Type B pancreatic cell (in vitro differentiated cells): ENCODE measurements at regions not wholly inside any gene's neighbourhood (a gene's known extent, or its start where the extent isn't known, plus 50 kb on each side); places are given as distances from the start of the nearest gene placed in this dataset.
"Not testable (repeated sequence)": the region's sequence is repeated elsewhere in the genome, so short reads cannot be mapped to it uniquely, and the experiment has no call there.

Experiments
- DNase-seq: peaks from one replicate; pipeline ENCODE4 v3.0.0; 2021; ENCODE audit warnings: mixed read lengths; ENCODE audit not compliant: unreplicated experiment; ENCODE audit errors: extremely low spot score
- H3K27ac Mint-ChIP-seq: 2 replicates; pipeline ENCODE4 v1.8.0; 2021; ENCODE audit warnings: mild to moderate bottlenecking, mixed read lengths
- H3K27me3 Mint-ChIP-seq: 2 replicates; pipeline ENCODE4 v1.8.0; 2021; ENCODE audit warnings: mixed read lengths
- H3K36me3 Mint-ChIP-seq: 2 replicates; pipeline ENCODE4 v1.8.0; 2021; ENCODE audit warnings: mixed read lengths
- H3K4me1 Mint-ChIP-seq: one replicate; pipeline ENCODE4 v1.8.0; 2021; ENCODE audit warnings: mixed read lengths; ENCODE audit not compliant: unreplicated experiment
- H3K4me3 Mint-ChIP-seq: 2 replicates; pipeline ENCODE4 v1.8.0; 2021; ENCODE audit warnings: mild to moderate bottlenecking, mixed read lengths
- H3K9me3 Mint-ChIP-seq: 2 replicates; pipeline ENCODE4 v1.8.0; 2021; ENCODE audit warnings: mixed read lengths
- TF ChIP-seq, protein P1 (sequence below): fragments of 200-600 bp; sonication (generic); conservative IDR thresholded peaks from 2 replicates; pipeline ENCODE4 v1.5.0; 2021; ENCODE audit warnings: antibody characterized with exemption, mild to moderate bottlenecking

DNA sequence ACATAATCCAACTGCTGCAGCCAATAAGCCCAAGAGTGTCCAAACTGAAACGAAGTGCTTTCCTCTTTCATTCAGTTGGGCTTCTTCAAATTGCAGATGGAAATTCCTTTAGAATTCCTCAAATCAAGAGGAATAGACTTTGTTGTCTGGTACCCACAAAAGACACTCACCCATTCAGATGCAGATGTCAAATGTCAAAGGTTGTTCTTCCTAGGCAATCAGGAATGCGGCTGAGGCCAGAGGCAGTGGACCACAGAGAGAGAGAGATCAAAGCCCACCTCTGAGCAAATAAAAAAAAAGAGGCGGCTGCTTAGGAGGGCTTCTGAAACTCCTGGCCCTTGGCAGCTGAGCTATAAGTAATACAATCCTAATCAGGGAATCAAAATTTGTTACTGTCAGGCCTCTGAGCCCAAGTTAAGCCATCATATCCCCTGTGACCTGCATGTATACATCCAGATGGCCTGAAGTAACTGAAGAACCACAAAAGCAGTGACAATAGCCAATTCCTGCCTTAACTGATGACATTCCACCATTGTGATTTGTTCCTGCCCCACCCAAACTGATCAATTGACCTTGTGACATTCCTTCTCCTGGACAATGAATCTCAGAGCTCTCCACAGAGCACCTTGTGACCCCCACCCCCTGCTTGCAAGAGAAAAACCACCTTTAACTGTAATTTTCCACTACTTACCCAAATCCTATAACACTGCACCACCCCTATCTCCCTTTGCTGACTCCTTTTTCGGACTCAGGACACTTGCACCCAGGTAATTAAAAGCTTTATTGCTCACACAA lies 303.0 kb upstream of the GJE1 start:
- peaks cover 4% of the 10 kb centered on the region for H3K9me3 Mint-ChIP-seq
- no peak for DNase-seq
- peaks cover 19% of the 10 kb centered on the region for H3K4me1 Mint-ChIP-seq
- H3K36me3 Mint-ChIP-seq = no peaks in the 10 kb centered on the region
- no peak overlapping the region for H3K27ac Mint-ChIP-seq
- no peaks in the 10 kb centered on the region for H3K27me3 Mint-ChIP-seq
- no peak overlapping the region for H3K4me3 Mint-ChIP-seq
- TF ChIP-seq, protein P1, sequence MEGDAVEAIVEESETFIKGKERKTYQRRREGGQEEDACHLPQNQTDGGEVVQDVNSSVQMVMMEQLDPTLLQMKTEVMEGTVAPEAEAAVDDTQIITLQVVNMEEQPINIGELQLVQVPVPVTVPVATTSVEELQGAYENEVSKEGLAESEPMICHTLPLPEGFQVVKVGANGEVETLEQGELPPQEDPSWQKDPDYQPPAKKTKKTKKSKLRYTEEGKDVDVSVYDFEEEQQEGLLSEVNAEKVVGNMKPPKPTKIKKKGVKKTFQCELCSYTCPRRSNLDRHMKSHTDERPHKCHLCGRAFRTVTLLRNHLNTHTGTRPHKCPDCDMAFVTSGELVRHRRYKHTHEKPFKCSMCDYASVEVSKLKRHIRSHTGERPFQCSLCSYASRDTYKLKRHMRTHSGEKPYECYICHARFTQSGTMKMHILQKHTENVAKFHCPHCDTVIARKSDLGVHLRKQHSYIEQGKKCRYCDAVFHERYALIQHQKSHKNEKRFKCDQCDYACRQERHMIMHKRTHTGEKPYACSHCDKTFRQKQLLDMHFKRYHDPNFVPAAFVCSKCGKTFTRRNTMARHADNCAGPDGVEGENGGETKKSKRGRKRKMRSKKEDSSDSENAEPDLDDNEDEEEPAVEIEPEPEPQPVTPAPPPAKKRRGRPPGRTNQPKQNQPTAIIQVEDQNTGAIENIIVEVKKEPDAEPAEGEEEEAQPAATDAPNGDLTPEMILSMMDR = no peak

DNA sequence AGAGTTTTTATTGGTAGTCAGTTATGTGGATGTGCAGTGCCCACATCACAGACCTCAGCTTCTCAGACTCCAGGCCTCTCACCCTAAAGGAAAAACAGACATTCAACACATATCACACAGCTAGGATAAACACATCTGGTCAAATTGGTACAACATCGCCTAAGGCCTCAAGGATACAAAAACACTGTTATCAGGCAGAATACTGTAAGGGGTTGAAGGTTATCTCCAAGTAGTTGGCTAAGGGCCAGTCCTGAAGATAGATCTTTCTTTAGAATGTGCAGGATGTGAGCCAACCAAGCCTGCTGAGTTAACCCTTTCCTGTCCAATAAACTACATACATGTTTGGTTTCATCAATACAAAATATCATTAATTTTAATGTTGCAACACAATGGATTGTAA lies 308.4 kb upstream of the GJE1 start:
- TF ChIP-seq, protein P1 = no peak
- no peaks in the 10 kb centered on the region for H3K9me3 Mint-ChIP-seq
- no peak overlapping the region for H3K4me3 Mint-ChIP-seq
- no peak for DNase-seq
- H3K4me1 Mint-ChIP-seq = peaks cover under 1% of the 10 kb centered on the region
- H3K27ac Mint-ChIP-seq = no peak overlapping the region
- H3K27me3 Mint-ChIP-seq = no peaks in the 10 kb centered on the region
- no peaks in the 10 kb centered on the region for H3K36me3 Mint-ChIP-seq

DNA sequence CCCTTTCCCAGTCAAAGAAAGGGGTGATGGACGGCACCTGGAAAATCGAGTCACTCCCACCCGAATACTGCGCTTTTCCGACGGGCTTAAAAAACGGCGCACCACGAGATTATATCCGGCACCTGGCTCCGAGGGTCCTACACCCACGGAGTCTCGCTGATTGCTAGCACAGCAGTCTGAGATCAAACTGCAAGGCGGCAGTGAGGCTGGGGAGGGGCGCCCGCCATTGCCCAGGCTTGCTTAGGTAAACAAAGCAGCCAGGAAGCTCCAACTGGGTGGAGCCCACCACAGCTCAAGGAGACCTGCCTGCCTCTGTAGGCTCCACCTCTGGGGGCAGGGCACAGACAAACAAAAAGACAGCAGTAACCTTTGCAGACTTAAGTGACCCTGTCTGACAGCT lies 317.7 kb upstream of the GJE1 start:
- not testable (repeated sequence) for H3K4me3 Mint-ChIP-seq, H3K9me3 Mint-ChIP-seq, H3K4me1 Mint-ChIP-seq, H3K27ac Mint-ChIP-seq, H3K36me3 Mint-ChIP-seq, H3K27me3 Mint-ChIP-seq, DNase-seq

DNA sequence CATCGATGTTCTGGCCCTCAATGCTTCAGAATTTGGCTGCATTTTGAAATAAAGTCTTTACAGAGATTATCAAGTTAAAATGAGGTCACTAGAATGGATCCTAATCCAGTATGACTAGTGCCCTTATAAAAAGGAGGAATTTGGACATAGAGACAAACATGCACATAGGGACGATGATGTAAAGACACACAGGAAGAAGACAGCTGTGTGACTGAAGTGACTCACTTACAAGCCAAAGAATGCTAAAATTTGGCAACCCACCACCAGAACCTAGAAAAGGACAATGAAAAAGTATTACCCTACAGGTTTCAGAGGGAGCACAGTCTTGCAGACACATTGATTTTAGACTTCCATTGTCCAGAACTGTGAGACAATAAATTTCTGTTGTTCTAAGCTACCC lies 322.8 kb upstream of the GJE1 start:
- no peaks in the 10 kb centered on the region for H3K4me1 Mint-ChIP-seq
- H3K27me3 Mint-ChIP-seq = no peaks in the 10 kb centered on the region
- no peak overlapping the region for H3K27ac Mint-ChIP-seq
- no peak overlapping the region for H3K4me3 Mint-ChIP-seq
- H3K36me3 Mint-ChIP-seq = no peaks in the 10 kb centered on the region
- DNase-seq = no peak
- TF ChIP-seq, protein P1 = no peak
- no peaks in the 10 kb centered on the region for H3K9me3 Mint-ChIP-seq

DNA sequence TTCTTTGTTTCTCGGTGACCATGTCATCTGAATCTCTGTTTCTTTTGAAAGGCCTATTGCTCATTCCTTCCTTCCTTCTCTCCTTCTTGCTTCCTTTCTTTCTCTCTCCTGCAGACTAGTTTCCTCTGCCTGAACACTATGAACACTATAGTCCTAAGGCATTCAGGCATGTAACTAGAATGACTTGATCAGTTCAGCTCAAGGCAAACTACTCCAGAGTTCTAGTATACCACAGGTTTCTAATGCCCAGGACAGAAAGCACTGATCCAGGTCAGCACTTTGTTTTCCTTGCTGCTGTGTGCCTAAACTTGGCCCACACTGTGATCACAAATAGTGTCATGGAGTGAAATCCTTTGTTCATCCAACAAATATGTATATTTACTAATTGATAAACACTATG lies 324.1 kb upstream of the GJE1 start:
- TF ChIP-seq, protein P1 = no peak

DNA sequence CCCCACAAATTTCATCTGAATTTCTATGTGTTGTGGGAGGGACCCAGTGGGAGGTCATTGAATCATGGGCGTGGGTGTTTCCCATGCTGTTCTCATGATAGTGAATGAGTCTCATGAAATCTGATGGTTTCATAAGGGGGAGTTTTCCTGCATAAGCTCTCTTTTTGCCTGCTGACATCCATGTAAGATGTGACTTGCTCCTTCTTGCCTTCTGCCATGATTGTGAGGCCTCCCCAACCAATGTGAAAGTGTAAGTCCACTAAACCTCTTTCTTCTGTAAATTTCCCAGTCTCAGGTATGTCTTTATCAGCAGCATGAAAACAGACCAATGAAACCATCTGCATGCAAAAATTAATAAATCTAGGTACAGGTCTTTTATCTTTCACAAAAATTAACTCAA lies 331.8 kb upstream of the GJE1 start:
- not testable (repeated sequence) for H3K4me3 Mint-ChIP-seq, H3K4me1 Mint-ChIP-seq, DNase-seq, H3K9me3 Mint-ChIP-seq, H3K27me3 Mint-ChIP-seq, H3K36me3 Mint-ChIP-seq, H3K27ac Mint-ChIP-seq

More for the DNA sequence above, 324.1 kb upstream of the GJE1 start:
- no peaks in the 10 kb centered on the region for H3K36me3 Mint-ChIP-seq
- no peak overlapping the region for H3K27ac Mint-ChIP-seq
- H3K27me3 Mint-ChIP-seq = no peaks in the 10 kb centered on the region
- H3K9me3 Mint-ChIP-seq = no peaks in the 10 kb centered on the region
- H3K4me3 Mint-ChIP-seq = no peak overlapping the region
- H3K4me1 Mint-ChIP-seq = no peaks in the 10 kb centered on the region
- DNase-seq = no peak

DNA sequence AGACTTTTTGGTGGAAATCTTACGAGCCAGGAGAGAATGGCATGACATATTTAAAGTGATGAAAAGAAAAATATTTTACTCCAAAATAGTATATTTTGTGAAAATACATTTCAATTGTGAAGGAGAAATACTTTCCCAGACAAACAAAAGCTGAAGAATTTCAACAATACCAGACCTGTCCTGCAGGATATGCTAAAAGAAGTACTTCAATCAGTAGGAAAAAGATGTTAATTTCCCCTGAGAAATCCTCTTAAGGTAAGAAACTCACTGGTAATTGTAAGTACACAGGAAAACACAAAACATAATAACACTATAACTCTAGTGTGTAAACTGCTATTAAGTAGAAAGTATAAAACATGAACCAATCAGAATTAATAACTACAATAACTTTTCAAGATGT lies 341.8 kb upstream of the GJE1 start:
- Mint-ChIP-seq H3K27ac (no peak overlapping the region), H3K4me3 (no peak overlapping the region)
- TF ChIP-seq, protein P1 = no peak

More for the DNA sequence above, 341.8 kb upstream of the GJE1 start:
- no peak for DNase-seq
- Mint-ChIP-seq H3K36me3 (no peaks in the 10 kb centered on the region), H3K4me1 (no peaks in the 10 kb centered on the region), H3K9me3 (no peaks in the 10 kb centered on the region), H3K27me3 (no peaks in the 10 kb centered on the region)
